GM12892 (cell line): ENCODE measurements at regions not wholly inside any gene's neighbourhood (a gene's known extent, or its start where the extent isn't known, plus 50 kb on each side); places are given as distances from the start of the nearest gene placed in this dataset.

Experiments
- POLR2A ChIP-seq: IDR thresholded peaks from 2 replicates; pipeline ENCODE4 v1.6.1; 2011; ENCODE audit warnings: low read depth, low read length, control low read depth
- POLR2AphosphoS5 ChIP-seq: IDR thresholded peaks from 2 replicates; pipeline ENCODE4 v1.6.1; 2011; ENCODE audit warnings: low read depth, low read length, control low read depth

DNA sequence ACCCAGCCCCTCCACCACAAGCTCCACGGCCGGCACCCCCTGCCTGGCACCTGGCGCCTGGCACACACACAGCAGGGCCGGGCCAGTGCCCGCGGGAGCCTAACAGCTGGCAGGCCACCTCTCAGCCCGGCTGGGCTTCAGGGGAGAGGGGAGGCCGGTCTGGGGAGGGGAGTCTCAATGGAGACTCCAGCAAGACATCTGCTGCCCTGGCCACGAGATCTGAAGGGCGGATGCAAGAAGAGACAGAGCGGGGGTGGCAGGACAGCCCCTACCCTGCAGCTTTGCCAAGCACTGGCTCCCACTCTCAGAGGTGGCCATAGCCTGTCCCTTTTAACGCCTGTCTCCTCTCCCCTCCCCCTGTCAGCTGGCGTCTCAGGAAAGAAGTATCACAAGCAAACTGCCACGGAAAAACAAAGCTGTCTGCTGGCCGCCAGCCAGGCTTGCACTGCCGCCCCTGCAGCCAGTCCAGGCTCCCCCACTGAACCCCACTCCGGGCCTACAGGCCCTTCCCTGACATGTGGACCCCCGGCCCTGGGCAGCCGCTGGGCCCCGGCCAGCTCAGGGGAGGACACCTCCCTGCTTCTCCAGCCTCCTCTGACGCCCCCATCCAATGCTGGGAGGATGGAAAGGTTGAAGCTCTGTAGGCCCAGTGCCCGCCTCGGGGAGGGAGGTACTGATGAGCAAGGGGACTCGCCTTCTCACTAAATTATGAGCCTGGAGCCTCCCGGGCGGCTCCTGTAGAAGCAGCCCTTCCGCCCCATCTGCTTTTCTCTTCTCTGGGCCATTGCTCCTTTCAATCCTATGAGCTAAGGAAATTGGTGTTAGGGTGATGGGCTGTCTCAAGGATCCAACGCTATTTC lies 178.4 kb downstream of the ARHGAP12 start:
- TF ChIP-seq POLR2AphosphoS5 (no peak), POLR2A (no peak)
